ENCODE measurements at regions not wholly inside any gene's neighbourhood (a gene's known extent, or its start where the extent isn't known, plus 50 kb on each side); places are given as distances from the start of the nearest gene placed in this dataset.

DNA sequence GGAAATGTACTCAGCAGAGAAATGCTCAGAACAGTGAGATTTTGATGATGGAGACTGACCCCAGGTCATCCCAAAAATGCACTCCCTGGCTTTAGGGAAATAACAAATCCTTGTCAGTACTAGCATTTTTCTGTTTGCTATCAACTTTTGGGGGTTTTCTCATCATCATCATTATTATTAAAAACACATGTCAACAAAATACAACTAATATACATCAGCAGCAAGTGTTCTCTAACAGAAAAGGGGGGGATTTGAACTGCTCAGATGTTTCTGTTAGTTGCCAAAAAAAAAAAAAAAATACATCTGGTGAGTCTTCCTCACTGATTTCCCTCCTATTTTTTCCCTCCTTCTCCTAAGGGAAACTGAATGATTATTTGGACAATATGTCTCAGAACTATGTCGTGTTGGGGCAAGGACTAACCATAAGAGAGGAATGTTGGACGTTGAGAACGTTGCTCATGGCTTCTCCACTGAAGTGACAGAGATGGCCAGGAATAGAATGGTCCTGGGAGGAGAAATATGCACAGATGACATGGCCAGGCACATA, 230.0 kb upstream of the MCTP2 start:
- DNase-seq: peak; percentile 51

DNA sequence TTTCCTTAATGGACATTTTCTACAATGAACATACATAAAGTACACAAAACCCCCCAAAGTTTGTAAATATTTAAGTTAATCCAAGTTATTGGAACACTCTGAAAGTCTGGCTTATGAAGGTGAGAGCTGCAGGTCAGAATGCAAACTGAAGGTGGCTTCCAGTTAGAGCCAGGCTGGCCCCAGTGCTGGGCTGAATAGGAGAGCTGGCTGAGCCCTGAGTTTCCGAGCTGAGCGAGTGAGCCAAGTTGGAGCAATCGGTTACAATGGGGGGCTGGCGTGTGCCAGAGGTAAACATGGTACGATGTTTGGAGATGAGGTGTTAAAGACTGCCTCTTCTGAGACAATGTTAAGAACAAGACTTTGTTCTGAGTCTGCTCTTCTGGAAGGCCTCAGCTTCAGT, 230.8 kb upstream of the MCTP2 start:
- DNase-seq: no peak

DNA sequence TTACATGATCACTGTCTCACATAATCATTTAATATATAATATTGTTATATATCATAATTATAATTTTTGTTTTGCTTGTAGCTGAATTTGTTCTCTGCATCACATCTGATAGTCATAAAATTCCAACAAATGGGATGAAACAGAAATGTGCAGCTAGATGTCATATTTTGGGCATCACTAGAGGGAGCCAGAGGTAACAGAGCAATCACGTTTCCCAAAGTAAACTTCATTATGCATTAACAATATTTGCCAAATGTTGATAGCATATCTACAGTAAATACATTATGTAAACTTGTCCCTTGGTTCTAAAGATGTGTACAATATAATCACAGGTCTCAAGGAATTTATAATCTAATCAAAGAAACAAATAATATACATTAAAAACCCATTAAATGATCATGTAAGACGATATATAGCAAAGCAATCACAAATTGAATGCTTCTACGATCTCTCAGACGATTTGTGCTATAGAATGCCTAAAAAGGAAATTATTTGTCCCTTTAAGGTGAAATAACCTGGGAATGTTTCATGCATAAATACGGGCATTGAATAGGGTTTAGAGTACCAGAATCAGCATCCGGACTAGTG, 234.2 kb upstream of the MCTP2 start:
- no peak for DNase-seq

DNA sequence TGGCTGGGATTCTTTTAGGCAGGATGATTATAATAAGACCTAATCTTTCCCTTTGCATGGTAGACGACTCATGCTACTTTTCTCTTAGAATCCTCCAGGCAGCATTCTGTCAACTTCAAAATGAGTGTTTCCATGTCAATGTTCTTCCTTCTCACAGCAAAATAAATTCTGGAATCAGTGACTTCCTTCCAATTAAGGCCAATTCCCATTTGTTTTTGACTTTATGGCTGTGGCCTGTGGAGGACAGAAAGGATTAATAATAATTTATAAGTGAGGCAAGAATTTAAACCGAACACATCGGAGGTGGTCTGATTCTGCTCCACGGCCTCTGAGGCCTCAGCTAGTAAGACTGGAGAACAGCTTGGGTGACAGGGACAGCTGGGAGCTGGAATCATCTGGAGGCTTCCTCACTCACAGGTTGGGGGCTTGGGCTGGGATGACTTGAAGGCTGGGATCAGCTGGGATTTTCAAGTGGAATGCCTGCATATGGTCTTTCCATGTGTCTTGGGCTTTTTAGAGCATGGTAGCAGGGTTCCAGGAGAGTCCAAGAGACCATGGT, 241.8 kb upstream of the MCTP2 start:
- no peak for DNase-seq

DNA sequence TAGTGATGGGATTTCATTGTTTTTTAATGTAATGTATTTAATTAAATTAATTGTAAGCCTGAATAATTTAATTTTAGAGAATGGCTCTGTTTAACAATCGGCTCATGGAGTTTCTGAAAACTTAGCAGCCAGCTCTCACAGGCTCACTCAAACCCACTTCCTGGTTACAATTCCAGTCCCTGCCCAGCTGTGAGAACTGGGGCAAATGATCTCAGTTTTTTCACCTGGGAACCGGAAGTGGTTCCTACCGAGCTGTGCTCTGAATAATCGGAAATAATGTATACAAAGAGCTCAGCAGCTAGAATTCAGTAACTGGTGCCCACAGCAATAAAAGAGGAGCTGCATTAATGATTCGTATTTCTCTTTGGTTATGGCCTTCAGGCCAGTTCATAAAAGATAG, 244.3 kb upstream of the MCTP2 start:
- no peak for DNase-seq

DNA sequence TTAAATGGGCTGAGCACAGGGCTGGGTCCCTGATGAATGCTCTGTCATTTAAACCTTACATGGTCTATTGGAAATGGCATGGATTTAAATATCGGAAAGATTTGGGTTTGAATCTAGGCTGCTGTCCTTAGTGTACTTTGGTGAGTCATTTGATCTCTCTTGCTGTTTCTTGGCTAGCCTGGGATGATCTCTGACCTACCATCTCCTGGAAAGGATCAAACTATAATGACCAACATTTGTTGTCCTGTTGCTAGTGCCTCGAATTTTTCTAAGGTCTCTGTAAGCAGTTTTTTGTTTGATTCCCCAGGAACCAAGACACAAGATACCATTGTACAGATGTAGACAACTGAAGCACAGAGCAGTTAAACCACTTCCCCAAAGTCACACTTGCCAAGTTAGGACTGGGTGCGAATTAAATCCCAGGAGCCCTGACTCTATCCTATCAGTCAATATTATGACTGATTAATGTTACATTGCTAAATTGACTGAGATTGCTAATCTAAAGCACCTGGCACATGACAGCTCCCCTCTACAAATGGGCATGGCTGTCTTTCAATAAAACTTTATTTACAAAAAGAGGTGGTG, 244.9 kb upstream of the MCTP2 start:
- DNase-seq: no peak

DNA sequence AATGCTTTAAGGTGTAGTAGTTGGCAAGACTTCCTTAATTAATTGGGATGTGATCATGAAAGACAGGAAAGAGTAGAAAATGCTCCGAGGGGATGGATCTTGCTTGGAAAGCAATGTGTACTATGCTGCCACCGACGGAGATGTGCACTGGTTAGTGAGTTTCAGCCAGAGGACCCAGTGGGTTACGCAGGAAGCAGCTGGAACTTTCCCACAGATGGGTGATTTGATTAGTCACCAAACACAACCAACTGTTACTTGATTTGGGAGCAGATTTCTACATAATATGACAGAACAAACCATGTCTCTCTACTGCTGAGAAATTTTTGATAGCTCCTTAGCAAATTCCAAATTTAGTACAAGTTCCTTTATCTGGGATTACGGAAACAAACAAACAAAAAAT, 245.4 kb upstream of the MCTP2 start:
- DNase-seq: no peak

DNA sequence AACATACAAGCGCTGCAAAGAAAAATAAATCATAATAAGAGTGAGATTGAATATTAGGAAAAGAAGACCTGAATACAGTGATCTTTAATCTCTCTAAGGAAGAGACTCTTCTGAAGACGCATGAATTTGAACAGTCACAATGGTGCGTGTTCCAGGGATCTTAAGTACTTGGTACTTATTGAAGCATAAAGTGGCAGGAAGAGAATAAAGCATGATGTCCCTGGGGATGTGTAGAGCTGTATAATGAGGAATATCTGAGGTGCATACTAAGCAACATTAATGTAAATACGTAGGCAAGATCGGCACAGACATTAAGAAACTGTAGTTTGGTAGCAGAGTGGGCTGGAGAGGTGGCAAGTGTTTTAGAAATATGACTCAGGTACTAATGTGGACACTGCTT, 246.2 kb upstream of the MCTP2 start:
- no peak for DNase-seq

DNA sequence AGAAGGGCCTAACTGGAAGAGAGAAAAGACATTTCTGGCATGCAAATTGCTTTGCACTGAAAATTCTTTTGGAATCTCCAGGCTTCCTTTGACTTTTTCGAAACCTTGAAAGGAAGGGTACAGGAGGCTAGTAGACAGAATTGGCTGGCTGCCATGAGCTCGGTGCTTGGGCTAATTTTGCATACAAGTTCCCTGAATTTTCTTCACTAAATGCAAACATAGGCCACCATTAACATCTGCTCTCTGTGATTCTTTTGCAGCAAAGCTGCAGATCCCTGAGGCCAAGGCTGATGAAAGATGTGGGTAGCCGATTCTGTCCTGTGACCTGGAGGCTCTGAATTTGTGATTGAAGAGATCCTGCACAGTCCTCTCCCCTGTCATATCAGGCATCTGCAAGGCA, 247.8 kb upstream of the MCTP2 start:
- no peak for DNase-seq

DNA sequence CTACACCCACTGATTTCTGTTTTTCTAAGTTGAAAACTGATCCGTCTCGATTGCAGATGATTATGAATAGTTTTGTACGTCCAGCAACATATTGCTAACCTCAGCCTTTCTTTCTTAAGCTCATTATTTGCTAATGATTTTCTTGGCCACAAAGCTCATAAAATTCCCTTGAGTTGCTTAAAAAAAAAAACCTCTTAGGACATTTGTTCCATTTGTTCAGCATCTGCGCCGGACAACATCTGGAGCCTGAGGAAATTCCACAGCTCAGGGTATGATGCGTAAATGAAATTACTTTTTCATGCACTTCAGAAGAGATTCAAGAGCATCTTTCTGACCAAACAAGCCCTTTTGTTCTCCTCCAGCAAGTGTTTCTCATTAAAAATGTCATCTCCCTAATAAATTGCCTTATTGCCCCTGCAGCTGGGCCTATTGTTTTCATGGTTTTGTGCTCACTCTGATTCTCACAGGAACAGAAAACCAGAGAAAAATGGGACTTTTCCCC, 249.1 kb upstream of the MCTP2 start:
- DNase-seq: peak; percentile 81

DNA sequence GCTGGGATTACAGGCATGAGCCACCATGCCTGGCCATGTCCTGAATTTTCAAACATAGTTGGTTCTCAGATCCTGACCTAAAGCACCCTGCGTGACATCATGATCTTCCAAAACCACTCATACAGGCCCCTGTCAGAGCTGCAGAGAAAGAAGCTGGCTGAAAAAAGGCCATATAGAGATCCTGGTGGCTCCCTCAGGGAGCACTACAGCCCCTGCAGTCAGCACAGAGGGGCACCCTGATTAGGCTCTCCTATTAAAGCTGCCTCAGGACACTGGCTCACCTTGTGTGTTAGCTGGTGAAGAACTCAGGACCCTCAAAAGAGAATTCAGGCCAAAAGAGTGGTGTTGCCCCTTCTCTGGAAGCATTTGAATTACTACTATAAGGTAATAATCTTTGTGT, 249.7 kb upstream of the MCTP2 start:
- no peak for DNase-seq

DNA sequence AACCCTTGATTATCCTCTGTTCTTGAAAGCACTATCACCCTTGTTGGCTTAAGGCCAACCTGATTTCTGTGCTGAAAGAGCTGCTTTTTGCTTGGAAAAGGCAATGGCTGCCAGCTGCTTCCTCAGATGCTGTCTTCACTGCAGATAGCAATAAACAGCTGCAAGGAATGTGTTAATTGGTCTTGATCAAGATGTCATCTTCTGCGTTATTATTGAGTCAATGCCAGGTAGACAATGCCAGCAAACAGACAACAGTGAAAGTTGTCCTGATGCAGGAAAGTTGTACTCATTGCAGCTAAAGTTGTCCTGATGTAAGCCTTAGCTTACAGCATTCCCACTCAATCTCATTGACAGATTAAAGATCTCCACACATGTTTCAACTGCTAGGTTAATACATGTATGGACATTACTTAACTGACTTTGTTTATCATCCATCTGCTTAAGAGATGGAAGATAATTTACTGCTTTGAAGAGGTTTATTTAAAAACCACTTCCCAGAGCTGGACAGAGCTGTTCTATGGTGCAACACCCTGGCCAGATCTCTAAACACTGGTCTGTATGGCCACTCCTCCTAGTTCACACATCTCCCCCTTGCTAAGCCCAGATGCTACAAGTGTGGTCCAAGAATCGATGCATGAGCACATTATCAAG, 251.0 kb upstream of the MCTP2 start:
- DNase-seq: peak; percentile 35

DNA sequence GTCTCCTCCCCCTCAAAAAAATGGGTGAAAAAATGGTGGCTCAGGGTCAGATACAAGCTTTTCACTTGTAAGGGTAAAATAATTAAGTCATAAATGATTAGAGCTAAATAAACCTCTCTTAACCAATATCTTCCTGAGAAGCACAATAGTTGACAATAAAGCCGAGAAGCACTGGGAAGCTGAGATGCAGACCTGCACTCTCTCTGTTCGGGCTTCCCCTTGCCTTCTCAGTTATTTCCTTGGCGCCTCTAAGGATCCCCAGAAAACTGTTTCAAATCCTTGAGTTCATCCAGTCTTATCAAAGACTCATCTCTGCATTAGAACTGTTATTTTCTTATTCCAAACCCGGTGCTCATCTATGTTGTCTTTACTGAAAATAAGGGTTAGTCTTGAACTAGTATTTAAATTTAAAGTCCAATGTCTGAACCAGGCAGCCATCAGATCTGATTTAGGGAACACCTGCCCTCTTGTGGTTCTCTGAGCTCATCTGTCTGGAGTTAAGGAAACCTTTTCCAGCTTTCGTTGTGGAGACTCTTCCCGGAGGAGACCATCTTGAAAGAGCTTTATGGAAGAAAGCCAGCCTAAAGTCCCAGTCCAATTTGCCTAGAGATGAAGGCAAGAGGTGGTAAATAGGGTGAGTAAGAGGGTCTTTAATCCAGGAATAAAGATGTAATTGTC, 256.4 kb upstream of the MCTP2 start:
- DNase-seq: peak; percentile 41

DNA sequence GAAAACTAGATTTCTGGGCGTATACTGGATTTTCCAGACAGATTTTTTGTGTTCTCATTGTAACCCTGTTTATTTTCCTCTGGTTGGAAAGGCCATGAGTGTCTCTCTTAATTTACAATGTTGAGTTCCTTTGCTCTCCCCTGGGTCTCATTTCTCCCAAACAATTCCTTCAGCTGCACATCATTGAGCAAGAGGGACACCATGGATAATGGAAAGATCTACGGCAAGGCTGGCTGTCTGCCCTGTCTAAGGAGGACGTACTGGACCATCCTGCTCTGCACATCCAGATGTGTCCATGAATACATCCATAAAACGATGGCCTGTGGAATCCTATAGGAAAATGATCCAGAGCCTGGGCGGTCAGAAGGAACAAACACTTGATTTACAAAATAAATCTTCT, 258.1 kb upstream of the MCTP2 start:
- DNase-seq: peak; percentile 90

DNA sequence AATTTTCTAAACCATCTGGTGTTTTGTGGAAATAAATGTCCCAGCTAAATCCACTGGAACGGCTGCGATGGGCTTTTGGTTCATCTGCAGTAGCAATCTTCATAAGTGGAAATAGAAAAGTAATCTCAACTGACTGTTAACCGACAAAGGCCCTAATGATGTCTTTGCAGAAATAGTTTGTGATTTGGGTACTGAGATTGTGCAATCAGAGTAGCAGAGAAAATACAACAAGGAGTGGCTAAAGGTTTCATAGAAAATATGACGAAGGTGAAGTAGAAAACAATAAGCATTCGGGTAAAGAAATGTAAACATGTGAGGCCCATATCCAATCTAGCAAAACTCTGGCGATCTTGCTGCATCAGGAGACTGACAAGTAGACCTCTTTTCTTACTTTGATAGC, 262.6 kb upstream of the MCTP2 start:
- no peak for DNase-seq

DNA sequence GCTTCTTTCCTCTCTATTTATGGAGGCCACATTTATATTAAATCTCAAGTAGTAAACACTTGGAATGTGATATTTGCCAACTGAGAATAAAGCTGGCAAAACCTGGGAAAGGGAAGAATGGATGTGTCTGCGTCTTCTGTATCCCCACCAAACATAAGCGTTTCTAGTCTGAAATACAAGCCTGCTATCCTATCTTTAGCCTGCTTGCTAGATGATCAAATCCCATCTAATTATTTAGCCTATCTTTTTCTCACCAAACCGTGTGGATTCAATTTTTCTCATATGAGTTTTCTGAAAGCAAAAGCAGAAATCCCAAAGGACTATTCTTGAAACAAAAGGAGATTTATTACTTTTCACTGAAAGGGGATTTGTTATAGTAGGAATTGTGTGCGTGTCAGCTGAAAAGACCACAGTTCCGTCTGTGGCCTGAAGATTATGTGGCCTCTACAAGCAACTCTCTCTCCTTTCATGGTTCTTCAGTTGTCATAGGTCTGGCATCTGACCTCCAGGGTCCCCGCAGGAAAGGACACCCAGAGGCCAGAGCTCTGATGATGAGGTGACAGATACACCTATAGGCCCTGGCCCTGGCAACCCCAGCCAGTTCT, 266.0 kb upstream of the MCTP2 start:
- DNase-seq: no peak

DNA sequence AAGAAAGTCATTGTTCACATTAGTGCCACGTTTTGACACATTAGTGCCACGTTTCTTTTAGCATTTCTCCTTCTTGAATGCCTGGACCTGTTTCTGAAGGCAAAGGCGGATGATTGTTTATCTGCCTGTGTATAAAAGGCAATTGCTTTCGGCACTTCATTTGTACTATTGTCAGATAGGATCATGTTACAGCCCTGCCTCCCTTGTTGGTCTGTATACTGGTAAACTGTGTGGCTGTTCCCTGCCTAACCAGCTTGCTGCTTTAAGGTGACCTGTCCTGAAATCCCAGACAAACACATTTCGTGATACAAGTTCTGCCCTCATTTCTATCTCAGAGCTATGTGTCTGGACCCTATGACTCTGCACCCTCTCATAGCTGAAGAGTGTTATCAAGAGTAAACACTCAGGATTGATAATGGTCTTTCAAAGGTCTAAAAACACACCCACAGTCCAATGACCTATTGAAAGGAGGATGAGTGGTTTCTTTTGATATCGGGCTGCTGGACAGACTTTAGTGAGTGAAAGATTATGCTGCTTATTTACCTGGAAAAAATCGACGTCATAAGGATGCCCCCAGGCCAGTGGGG, 276.3 kb upstream of the MCTP2 start:
- no peak for DNase-seq

DNA sequence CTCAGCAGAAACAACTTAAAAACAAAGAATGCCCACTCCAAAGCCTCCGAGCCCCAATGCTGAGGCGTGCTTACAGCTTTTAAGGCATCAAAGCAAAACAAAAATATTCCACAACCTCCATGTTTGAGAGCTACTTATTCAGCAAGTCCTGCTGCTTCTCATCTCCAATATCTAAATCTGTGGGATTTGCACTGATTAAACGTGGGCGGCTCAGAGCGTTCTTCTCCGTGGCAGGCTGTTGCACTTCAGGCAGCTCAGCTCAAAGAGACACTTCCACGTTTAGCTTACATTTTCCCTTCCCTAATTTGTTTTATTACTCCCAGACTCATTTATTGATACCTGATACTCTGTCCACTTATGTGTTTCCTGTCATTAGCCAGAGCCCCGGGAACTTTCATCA, 282.6 kb upstream of the MCTP2 start:
- DNase-seq: peak; percentile 26

DNA sequence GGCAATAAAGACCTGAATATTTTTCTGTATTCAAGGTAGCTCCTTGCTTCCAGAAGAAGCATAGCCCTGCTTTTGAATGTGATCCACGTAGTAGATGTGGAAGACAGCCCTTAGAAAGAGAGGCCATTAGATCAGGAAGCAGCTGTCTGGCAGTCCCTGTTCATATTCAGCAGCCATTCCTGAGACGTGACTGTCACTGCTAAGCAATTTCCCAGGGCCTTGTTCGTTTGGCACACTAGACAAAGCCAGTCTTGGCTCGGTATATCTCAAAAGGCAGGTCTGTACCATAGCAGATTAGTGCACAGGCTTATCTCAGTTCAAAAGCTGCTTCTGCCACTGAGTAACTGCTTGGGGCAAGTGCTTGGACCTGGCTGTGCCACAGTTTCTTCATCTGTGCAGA, 287.8 kb upstream of the MCTP2 start:
- peak; percentile 37 for DNase-seq

DNA sequence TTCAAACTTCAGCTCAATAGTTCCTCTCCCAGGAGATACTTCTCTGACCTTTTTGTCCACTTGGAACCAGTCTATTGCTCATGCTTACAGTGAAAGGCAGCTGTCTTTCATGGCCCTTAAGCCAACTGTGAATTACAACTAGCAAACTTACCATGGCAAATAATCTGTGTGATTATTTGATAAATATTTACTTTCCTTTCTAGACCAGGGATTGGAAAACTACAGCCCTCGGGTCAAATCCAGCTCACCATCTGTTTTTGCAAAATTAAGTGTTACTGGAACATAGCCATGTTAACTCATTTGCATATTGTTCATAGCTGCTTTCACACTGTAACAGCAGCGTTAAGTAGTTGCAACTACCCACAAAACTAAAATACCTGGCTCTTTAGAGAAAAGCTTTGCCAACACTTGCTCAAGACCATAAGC, 289.1 kb upstream of the MCTP2 start:
- DNase-seq: peak; percentile 27

DNA sequence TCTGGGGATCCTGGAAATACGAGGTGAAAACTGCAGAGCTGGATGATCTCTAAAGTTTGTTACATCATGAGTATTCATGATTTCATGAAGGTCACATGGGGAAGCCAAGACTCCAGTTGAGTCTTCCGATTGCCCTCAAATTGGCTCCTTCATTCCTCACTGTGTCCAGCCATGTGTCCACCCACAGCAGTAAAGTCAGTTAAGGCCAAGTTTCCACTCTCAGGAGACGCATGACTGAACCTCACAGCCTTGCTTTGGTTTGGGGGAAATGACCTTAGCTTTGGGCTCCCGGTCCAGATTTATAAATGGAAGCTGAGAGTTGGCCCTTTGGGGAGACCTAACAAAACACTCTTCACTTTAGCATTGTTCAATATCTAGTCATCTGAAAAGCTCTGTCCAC, 289.7 kb upstream of the MCTP2 start:
- no peak for DNase-seq

DNA sequence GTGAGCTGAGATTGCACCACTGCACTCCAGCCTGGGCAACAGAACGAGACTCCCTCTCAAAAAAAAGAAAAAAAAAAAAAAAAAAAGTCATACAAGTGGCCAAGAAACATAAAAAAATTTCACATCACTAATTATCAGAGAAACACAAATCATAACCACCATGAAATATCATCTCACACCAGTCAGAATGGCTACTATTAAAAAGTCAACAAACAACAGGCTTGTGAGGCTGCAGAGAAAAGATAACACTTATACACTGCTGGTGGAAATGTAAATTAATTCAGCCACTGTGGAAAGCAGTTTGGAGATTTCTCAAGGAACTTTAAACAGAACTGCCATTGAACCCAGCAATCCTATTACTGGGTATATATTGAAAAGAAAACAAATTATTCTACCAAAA, 291.1 kb upstream of the MCTP2 start:
- DNase-seq: no peak
